AG09319 (cell line): ENCODE measurements at regions not wholly inside any gene's neighbourhood (a gene's known extent, or its start where the extent isn't known, plus 50 kb on each side); places are given as distances from the start of the nearest gene placed in this dataset.
A peak's percentile ranks its signal among the peaks of the same experiment; 100 is the strongest.

Source experiments
- DNase-seq: peaks from one replicate; pipeline ENCODE4 v3.0.0-alpha.2; 2010; ENCODE audit warnings: low read depth; ENCODE audit errors: extremely low read depth
- CTCF ChIP-seq: IDR thresholded peaks from 2 replicates; pipeline ENCODE4 v1.5.1; 2011; ENCODE audit warnings: low read depth, mild to moderate bottlenecking, inconsistent platforms, low read length, moderate library complexity

- no peak for DNase-seq
- no peak for TF ChIP-seq CTCF
These were observed 88.1 kb upstream of the NRP1 start for GRCh38 chr10:33422471-33423153.

- peak; percentile 73 for DNase-seq
- TF ChIP-seq CTCF, result no peak
These were observed 87.5 kb upstream of the NRP1 start for GRCh38 chr10:33421789-33422462.

GRCh38 chr10:33419311-33419710 lies 84.8 kb upstream of the NRP1 start:
- TF ChIP-seq CTCF, result no peak
- no peak for DNase-seq

GRCh38 chr10:33418301-33418700 lies 83.8 kb upstream of the NRP1 start:
- DNase-seq, result no peak
- no peak for TF ChIP-seq CTCF

- no peak for DNase-seq
- TF ChIP-seq CTCF, result no peak
These were observed 82.2 kb upstream of the NRP1 start for GRCh38 chr10:33416691-33417090.

GRCh38 chr10:33416209-33416608 lies 81.7 kb upstream of the NRP1 start:
- no peak for TF ChIP-seq CTCF
- no peak for DNase-seq

GRCh38 chr10:33414841-33415240 lies 80.4 kb upstream of the NRP1 start:
- TF ChIP-seq CTCF, result no peak
- no peak for DNase-seq
